Right atrium auricular region (tissue), 2 donors: ENCODE measurements at regions not wholly inside any gene's neighbourhood (a gene's known extent, or its start where the extent isn't known, plus 50 kb on each side); places are given as distances from the start of the nearest gene placed in this dataset.
A peak's percentile ranks its signal among the peaks of the same experiment; 100 is the strongest.
"Not testable (repeated sequence)": the region's sequence is repeated elsewhere in the genome, so short reads cannot be mapped to it uniquely, and the experiment has no call there.

ENCODE experiments used
- DNase-seq: peaks from one replicate; pipeline ENCODE4 v3.0.0-alpha.2; 2019; ENCODE audit warnings: low spot score
- H3K27ac ChIP-seq, 2 donors: fragments of 200-600 bp; sonication (generic); 1 replicate in 1 of 2; 2 replicates in 1 of 2; pipeline ENCODE4 v1.5.1; 2016 to 2019
- H3K27me3 ChIP-seq, 2 donors: fragments of 200-600 bp; sonication (generic); one replicate each; pipeline versions ENCODE4 v1.5.1 to v1.6.0; 2017 to 2019
- H3K36me3 ChIP-seq: fragments of 200-600 bp; sonication (generic); one replicate; pipeline ENCODE4 v1.5.1; 2016
- H3K4me1 ChIP-seq, 2 donors: fragments of 200-600 bp; sonication (generic); one replicate each; pipeline versions ENCODE4 v1.5.1 to v1.6.0; 2017 to 2019
- H3K4me3 ChIP-seq, 2 donors: fragments of 200-600 bp; sonication (generic); 1 replicate in 1 of 2; 2 replicates in 1 of 2; pipeline ENCODE4 v1.5.1; 2017 to 2019; ENCODE audit warnings: mild to moderate bottlenecking in 1 of 2, moderate library complexity in 1 of 2
- H3K9me3 ChIP-seq, 2 donors: fragments of 200-600 bp; sonication (generic); one replicate each; pipeline ENCODE4 v1.5.1; 2019
- TF ChIP-seq, protein P1 (sequence below), 2 donors: fragments of 200-600 bp; sonication (generic); IDR thresholded peaks; one replicate each; pipeline ENCODE4 v1.5.1; 2019; ENCODE audit warnings: antibody characterized with exemption in 2 of 2

DNA sequence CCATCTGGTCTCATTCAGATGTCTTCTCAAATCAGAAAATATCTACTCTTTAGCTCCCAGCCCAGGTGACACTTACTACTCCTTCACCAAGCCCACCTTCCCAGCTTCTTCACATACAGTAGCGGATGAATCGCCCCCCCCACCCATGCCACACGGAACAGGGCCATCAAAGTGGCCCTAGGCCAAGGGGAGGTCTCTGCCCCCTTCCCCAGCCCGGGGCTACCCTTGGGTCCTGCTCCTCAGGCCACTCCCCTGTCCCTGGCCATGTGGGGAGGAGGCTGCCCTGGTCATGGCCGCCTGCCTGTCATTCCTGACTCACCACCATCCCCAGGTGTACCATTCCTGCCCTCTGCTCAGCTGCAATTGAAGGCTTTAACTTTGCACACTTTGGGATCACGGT lies 142.8 kb downstream of the NECTIN1 start:
- Histone ChIP-seq H3K36me3 (no peaks in the 10 kb centered on the region), H3K4me3 (no peak overlapping the region), H3K27me3 (peaks cover 0 to 11% of the 10 kb centered on the region in 2 donors), H3K9me3 (no peaks in the 10 kb centered on the region), H3K27ac (no peak overlapping the region), H3K4me1 (peaks cover 0 to 18% of the 10 kb centered on the region in 2 donors)
- DNase-seq, result no peak
- TF ChIP-seq, protein P1, sequence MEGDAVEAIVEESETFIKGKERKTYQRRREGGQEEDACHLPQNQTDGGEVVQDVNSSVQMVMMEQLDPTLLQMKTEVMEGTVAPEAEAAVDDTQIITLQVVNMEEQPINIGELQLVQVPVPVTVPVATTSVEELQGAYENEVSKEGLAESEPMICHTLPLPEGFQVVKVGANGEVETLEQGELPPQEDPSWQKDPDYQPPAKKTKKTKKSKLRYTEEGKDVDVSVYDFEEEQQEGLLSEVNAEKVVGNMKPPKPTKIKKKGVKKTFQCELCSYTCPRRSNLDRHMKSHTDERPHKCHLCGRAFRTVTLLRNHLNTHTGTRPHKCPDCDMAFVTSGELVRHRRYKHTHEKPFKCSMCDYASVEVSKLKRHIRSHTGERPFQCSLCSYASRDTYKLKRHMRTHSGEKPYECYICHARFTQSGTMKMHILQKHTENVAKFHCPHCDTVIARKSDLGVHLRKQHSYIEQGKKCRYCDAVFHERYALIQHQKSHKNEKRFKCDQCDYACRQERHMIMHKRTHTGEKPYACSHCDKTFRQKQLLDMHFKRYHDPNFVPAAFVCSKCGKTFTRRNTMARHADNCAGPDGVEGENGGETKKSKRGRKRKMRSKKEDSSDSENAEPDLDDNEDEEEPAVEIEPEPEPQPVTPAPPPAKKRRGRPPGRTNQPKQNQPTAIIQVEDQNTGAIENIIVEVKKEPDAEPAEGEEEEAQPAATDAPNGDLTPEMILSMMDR (IDR thresholded peaks at IDR 0.05), result no peak

DNA sequence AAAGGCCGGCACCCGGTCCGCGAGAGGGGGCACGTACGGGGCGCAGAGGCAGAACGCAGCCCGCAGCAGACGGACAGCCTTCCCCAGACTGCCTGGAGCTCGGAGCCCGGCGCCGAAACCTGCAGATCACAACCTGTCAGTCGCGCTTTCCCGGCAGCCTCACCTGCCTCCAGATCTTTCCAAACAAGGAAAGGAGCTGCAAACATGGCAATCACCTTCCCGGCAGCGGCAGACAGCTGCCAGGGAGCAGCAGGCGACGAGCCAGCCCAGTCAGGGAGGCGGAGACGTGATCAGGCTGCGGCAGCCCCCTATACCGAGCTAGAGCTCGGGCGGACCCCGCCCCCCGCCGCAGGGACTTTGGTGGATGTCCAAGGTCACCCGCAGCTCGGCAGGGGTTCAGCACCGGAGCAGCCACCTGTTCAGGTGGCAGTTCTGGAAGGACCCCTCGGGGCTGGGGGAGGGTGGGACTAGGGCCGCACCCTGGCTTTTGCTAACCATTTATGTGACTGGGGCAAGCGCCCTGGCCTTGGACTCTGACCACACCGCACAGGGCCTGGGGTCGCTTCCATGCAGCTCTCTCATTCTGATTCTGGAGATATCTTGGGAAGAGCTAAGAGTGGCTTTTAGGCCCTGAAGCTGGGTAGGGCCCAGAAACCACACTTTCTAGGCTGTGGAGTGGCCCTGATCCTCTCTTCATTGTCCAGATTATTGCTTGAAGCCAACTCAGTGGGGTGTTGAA lies 143.8 kb downstream of the NECTIN1 start:
- Histone ChIP-seq H3K36me3 (no peaks in the 10 kb centered on the region), H3K4me1 (peaks cover 0 to 18% of the 10 kb centered on the region in 2 donors), H3K9me3 (no peaks in the 10 kb centered on the region), H3K27ac (no peak overlapping the region), H3K4me3 (peak overlapping the region; percentile 31 to 49), H3K27me3 (peaks cover 0 to 11% of the 10 kb centered on the region in 2 donors)
- DNase-seq, result no peak
- TF ChIP-seq, protein P1 (IDR thresholded peaks at IDR 0.05), result no peak

DNA sequence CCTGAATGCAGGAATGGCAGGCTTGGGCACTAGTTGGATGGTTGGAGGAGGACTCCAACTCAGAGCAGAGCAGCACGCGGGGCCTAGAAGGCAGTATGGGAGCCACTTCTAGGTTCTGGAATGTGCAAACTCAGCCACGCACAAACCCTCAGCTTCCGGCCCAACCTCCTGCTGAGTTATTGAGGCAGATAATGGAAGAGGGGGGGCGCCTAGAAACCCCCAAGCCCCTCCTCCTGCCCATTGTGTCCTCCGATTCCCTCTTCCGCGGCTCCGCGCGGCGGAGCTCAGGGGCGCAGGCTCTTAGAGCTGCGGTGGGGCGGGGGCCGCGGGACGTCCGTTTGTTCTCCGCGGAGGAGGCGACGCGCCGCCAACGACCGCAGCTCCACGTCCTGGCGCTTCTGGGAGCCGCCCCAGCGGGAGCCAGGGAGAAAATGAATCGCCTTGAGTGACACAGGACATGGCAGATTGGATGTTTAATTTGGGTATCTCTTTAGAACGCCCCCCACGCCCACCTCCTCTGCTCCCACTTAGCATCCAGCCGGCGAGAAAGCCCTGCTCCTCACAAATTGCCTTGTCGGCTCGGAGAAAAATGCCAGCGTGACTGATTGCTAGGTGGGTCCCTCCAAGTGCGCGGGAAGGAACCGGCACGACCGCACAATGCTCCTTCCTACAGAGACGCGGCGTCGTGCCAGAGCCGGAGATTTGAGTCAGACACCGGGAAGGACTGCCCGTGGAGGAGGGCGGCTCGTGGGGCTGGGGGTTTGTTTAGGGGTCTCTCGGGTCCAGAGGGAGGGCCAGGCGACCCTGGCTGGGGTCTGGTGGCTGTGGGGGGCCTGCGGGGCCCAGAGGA lies 144.6 kb downstream of the NECTIN1 start:
- peaks cover 0 to 11% of the 10 kb centered on the region in 2 donors for H3K27me3 ChIP-seq

DNA sequence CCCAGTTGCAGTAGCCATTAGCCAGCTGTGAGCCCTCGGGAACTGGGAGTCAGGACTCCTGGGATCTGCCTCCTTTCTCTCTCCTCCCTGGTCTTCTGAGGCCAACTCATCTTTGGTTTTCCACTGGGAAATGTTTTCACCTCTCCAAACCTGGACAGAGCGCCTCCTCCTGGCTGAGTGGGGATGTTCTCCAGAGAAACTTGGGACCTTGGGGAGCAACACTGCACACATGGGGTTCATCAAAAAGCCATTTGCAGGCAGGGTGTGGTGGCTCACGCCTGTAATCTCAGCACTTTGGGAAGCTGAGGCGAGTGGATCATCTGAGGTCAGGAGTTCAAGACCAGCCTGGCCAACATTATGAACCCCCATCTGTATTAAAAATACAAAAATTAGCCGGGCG lies 145.4 kb downstream of the NECTIN1 start:
- H3K4me3 ChIP-seq, result no peak overlapping the region
- H3K9me3 ChIP-seq, result no peaks in the 10 kb centered on the region
- H3K4me1 ChIP-seq, result peaks cover 0 to 18% of the 10 kb centered on the region in 2 donors
- peaks cover 0 to 11% of the 10 kb centered on the region in 2 donors for H3K27me3 ChIP-seq
- no peak for DNase-seq
- no peak overlapping the region for H3K27ac ChIP-seq
- TF ChIP-seq, protein P1 (IDR thresholded peaks at IDR 0.05), result no peak
- no peaks in the 10 kb centered on the region for H3K36me3 ChIP-seq

More for the DNA sequence above, 144.6 kb downstream of the NECTIN1 start:
- peak overlapping the region; percentile 31 to 49 for H3K4me3 ChIP-seq
- H3K36me3 ChIP-seq, result no peaks in the 10 kb centered on the region
- H3K4me1 ChIP-seq, result peaks cover 0 to 18% of the 10 kb centered on the region in 2 donors
- no peak for DNase-seq
- no peak overlapping the region for H3K27ac ChIP-seq
- H3K9me3 ChIP-seq, result no peaks in the 10 kb centered on the region
- TF ChIP-seq, protein P1 (IDR thresholded peaks at IDR 0.05), result no peak

DNA sequence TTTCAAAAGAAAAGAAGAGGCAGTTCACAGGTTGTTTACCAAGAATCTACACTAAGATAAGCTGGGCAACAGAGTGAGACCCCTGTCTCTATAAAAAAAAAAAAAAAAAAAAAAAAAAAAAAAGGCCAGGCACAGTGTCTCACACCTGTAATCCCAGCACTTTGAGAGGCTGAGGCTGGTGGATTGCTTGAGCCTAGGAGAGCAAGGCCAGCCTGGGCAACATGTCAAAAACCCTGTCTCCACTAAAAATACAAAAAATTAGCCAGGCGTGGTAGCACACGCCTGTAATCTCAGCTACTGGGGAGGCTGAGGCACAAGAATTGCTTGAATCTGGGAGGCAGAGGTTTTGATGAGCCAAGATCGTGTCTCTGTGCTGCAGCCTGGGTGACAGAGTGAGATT lies 147.6 kb downstream of the NECTIN1 start:
- H3K4me1 ChIP-seq, result peaks cover 0 to 18% of the 10 kb centered on the region in 2 donors
- H3K27ac ChIP-seq, H3K9me3 ChIP-seq, H3K4me3 ChIP-seq, DNase-seq, H3K36me3 ChIP-seq: not testable (repeated sequence)
- peaks cover 0 to 11% of the 10 kb centered on the region in 2 donors for H3K27me3 ChIP-seq

DNA sequence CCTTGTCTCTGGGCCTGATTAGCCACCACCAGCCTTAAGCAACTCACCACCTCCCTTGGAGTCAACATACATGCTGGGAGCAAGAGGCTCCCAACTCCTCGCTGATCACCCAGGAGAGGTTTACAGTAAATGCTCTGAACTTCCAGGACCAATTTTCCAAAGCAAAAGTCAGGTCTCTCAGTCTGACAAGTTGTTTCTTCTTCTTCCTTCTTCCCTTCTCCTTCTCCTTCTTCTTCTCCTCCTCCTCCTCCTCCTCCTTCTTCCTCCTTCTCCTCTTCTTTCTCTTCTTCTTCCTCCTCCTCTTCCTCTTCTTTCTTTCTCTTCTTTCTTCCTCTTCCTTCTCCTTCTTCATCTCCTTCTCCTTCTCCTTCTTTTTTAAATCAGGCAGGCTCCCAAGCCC lies 148.2 kb downstream of the NECTIN1 start:
- no peak for DNase-seq
- TF ChIP-seq, protein P1 (IDR thresholded peaks at IDR 0.05), result no peak
- no peaks in the 10 kb centered on the region for H3K9me3 ChIP-seq
- no peak overlapping the region for H3K27ac ChIP-seq
- no peaks in the 10 kb centered on the region for H3K36me3 ChIP-seq
- H3K4me1 ChIP-seq, result peaks cover 0 to 18% of the 10 kb centered on the region in 2 donors
- peaks cover 0 to 11% of the 10 kb centered on the region in 2 donors for H3K27me3 ChIP-seq
- H3K4me3 ChIP-seq, result no peak overlapping the region
